ENCODE measurements at regions not wholly inside any gene's neighbourhood (a gene's known extent, or its start where the extent isn't known, plus 50 kb on each side); places are given as distances from the start of the nearest gene placed in this dataset.

- Histone ChIP-seq H3K4me1 (ENCODE audit: insufficient read depth, low read length) (peaks cover 9% of the 10 kb centered on the region), H3K9ac (ENCODE audit: low read length) (no peak overlapping the region), H3K36me3 (ENCODE audit: insufficient read depth, low read length) (no peaks in the 10 kb centered on the region), H3K27ac (ENCODE audit: low read depth, low read length) (no peak overlapping the region), H3K4me3 (ENCODE audit: low read depth in 1 of 2, low read length in 2 of 2) (no peak overlapping the region), H3K27me3 (ENCODE audit: control insufficient read depth in 1 of 2, insufficient read depth in 2 of 2, low read length in 2 of 2) (no peaks in the 10 kb centered on the region), H3K9me3 (ENCODE audit: low read length) (no peaks in the 10 kb centered on the region)
Measured at GRCh38 chr6:121499666-121500065, 64.2 kb downstream of the GJA1 start.

GRCh38 chr6:121503589-121503991 is 68.1 kb downstream of the GJA1 start:
- no peak overlapping the region for H3K27ac ChIP-seq (ENCODE audit: low read depth, low read length)
- H3K9ac ChIP-seq (ENCODE audit: low read length) = no peak overlapping the region
- no peak overlapping the region for H3K4me3 ChIP-seq (ENCODE audit: low read depth in 1 of 2, low read length in 2 of 2)
- no peaks in the 10 kb centered on the region for H3K9me3 ChIP-seq (ENCODE audit: low read length)
- no peaks in the 10 kb centered on the region for H3K36me3 ChIP-seq (ENCODE audit: insufficient read depth, low read length)
- no peaks in the 10 kb centered on the region for H3K27me3 ChIP-seq (ENCODE audit: control insufficient read depth in 1 of 2, insufficient read depth in 2 of 2, low read length in 2 of 2)
- peaks cover 9% of the 10 kb centered on the region for H3K4me1 ChIP-seq (ENCODE audit: insufficient read depth, low read length)

GRCh38 chr6:121504227-121504626 is 68.8 kb downstream of the GJA1 start:
- Histone ChIP-seq H3K36me3 (ENCODE audit: insufficient read depth, low read length) (no peaks in the 10 kb centered on the region), H3K27me3 (ENCODE audit: control insufficient read depth in 1 of 2, insufficient read depth in 2 of 2, low read length in 2 of 2) (no peaks in the 10 kb centered on the region), H3K4me3 (ENCODE audit: low read depth in 1 of 2, low read length in 2 of 2) (no peak overlapping the region), H3K27ac (ENCODE audit: low read depth, low read length) (no peak overlapping the region), H3K9ac (ENCODE audit: low read length) (no peak overlapping the region), H3K9me3 (ENCODE audit: low read length) (no peaks in the 10 kb centered on the region), H3K4me1 (ENCODE audit: insufficient read depth, low read length) (peaks cover 9% of the 10 kb centered on the region)

- Histone ChIP-seq H3K9me3 (ENCODE audit: low read length) (no peaks in the 10 kb centered on the region), H3K36me3 (ENCODE audit: insufficient read depth, low read length) (no peaks in the 10 kb centered on the region), H3K4me3 (ENCODE audit: low read depth in 1 of 2, low read length in 2 of 2) (no peak overlapping the region), H3K9ac (ENCODE audit: low read length) (no peak overlapping the region), H3K27ac (ENCODE audit: low read depth, low read length) (no peak overlapping the region), H3K27me3 (ENCODE audit: control insufficient read depth in 1 of 2, insufficient read depth in 2 of 2, low read length in 2 of 2) (no peaks in the 10 kb centered on the region), H3K4me1 (ENCODE audit: insufficient read depth, low read length) (peaks cover 9% of the 10 kb centered on the region)
Measured at GRCh38 chr6:121505284-121505683, 69.8 kb downstream of the GJA1 start.

- H3K36me3 ChIP-seq (ENCODE audit: insufficient read depth, low read length) = no peaks in the 10 kb centered on the region
- H3K27me3 ChIP-seq (ENCODE audit: control insufficient read depth in 1 of 2, insufficient read depth in 2 of 2, low read length in 2 of 2) = no peaks in the 10 kb centered on the region
- no peak overlapping the region for H3K27ac ChIP-seq (ENCODE audit: low read depth, low read length)
- H3K4me3 ChIP-seq (ENCODE audit: low read depth in 1 of 2, low read length in 2 of 2) = no peak overlapping the region
- peaks cover 9% of the 10 kb centered on the region for H3K4me1 ChIP-seq (ENCODE audit: insufficient read depth, low read length)
- no peak overlapping the region for H3K9ac ChIP-seq (ENCODE audit: low read length)
- H3K9me3 ChIP-seq (ENCODE audit: low read length) = no peaks in the 10 kb centered on the region
Measured at GRCh38 chr6:121506761-121507754, 71.6 kb downstream of the GJA1 start.

- H3K4me1 ChIP-seq (ENCODE audit: insufficient read depth, low read length) = no peaks in the 10 kb centered on the region
- no peaks in the 10 kb centered on the region for H3K27me3 ChIP-seq (ENCODE audit: control insufficient read depth in 1 of 2, insufficient read depth in 2 of 2, low read length in 2 of 2)
- no peaks in the 10 kb centered on the region for H3K36me3 ChIP-seq (ENCODE audit: insufficient read depth, low read length)
- H3K4me3 ChIP-seq (ENCODE audit: low read depth in 1 of 2, low read length in 2 of 2) = no peak overlapping the region
- no peaks in the 10 kb centered on the region for H3K9me3 ChIP-seq (ENCODE audit: low read length)
- H3K27ac ChIP-seq (ENCODE audit: low read depth, low read length) = no peak overlapping the region
- H3K9ac ChIP-seq (ENCODE audit: low read length) = no peak overlapping the region
Measured at GRCh38 chr6:121510568-121511177, 75.2 kb downstream of the GJA1 start.

GRCh38 chr6:121515630-121516265 is 80.3 kb downstream of the GJA1 start:
- H3K4me3 ChIP-seq (ENCODE audit: low read depth in 1 of 2, low read length in 2 of 2) = no peak overlapping the region
- no peaks in the 10 kb centered on the region for H3K9me3 ChIP-seq (ENCODE audit: low read length)
- H3K36me3 ChIP-seq (ENCODE audit: insufficient read depth, low read length) = no peaks in the 10 kb centered on the region
- no peak overlapping the region for H3K9ac ChIP-seq (ENCODE audit: low read length)
- H3K4me1 ChIP-seq (ENCODE audit: insufficient read depth, low read length) = no peaks in the 10 kb centered on the region
- no peak overlapping the region for H3K27ac ChIP-seq (ENCODE audit: low read depth, low read length)
- H3K27me3 ChIP-seq (ENCODE audit: control insufficient read depth in 1 of 2, insufficient read depth in 2 of 2, low read length in 2 of 2) = no peaks in the 10 kb centered on the region

- H3K36me3 ChIP-seq (ENCODE audit: insufficient read depth, low read length) = no peaks in the 10 kb centered on the region
- no peak overlapping the region for H3K4me3 ChIP-seq (ENCODE audit: low read depth in 1 of 2, low read length in 2 of 2)
- H3K27ac ChIP-seq (ENCODE audit: low read depth, low read length) = no peak overlapping the region
Measured at GRCh38 chr6:121516331-121516730, 80.9 kb downstream of the GJA1 start.

GRCh38 chr6:121520337-121521163 is 85.1 kb downstream of the GJA1 start:
- Histone ChIP-seq H3K4me1 (ENCODE audit: insufficient read depth, low read length) (peaks cover 22% of the 10 kb centered on the region), H3K27me3 (ENCODE audit: control insufficient read depth in 1 of 2, insufficient read depth in 2 of 2, low read length in 2 of 2) (no peaks in the 10 kb centered on the region), H3K27ac (ENCODE audit: low read depth, low read length) (no peak overlapping the region), H3K9ac (ENCODE audit: low read length) (no peak overlapping the region), H3K4me3 (ENCODE audit: low read depth in 1 of 2, low read length in 2 of 2) (no peak overlapping the region), H3K36me3 (ENCODE audit: insufficient read depth, low read length) (no peaks in the 10 kb centered on the region), H3K9me3 (ENCODE audit: low read length) (no peaks in the 10 kb centered on the region)

More at GRCh38 chr6:121516331-121516730, 80.9 kb downstream of the GJA1 start:
- no peaks in the 10 kb centered on the region for H3K27me3 ChIP-seq (ENCODE audit: control insufficient read depth in 1 of 2, insufficient read depth in 2 of 2, low read length in 2 of 2)
- H3K4me1 ChIP-seq (ENCODE audit: insufficient read depth, low read length) = no peaks in the 10 kb centered on the region
- H3K9me3 ChIP-seq (ENCODE audit: low read length) = no peaks in the 10 kb centered on the region
- H3K9ac ChIP-seq (ENCODE audit: low read length) = no peak overlapping the region

- no peak overlapping the region for H3K9ac ChIP-seq (ENCODE audit: low read length)
- no peak overlapping the region for H3K27ac ChIP-seq (ENCODE audit: low read depth, low read length)
- no peaks in the 10 kb centered on the region for H3K9me3 ChIP-seq (ENCODE audit: low read length)
- no peaks in the 10 kb centered on the region for H3K36me3 ChIP-seq (ENCODE audit: insufficient read depth, low read length)
- no peak overlapping the region for H3K4me3 ChIP-seq (ENCODE audit: low read depth in 1 of 2, low read length in 2 of 2)
- peaks cover 24% of the 10 kb centered on the region for H3K4me1 ChIP-seq (ENCODE audit: insufficient read depth, low read length)
- H3K27me3 ChIP-seq (ENCODE audit: control insufficient read depth in 1 of 2, insufficient read depth in 2 of 2, low read length in 2 of 2) = no peaks in the 10 kb centered on the region
Measured at GRCh38 chr6:121521164-121521555, 85.7 kb downstream of the GJA1 start.

GRCh38 chr6:121522265-121522664 is 86.8 kb downstream of the GJA1 start:
- H3K27me3 ChIP-seq (ENCODE audit: control insufficient read depth in 1 of 2, insufficient read depth in 2 of 2, low read length in 2 of 2) = no peaks in the 10 kb centered on the region
- H3K9ac ChIP-seq (ENCODE audit: low read length) = no peak overlapping the region
- no peaks in the 10 kb centered on the region for H3K36me3 ChIP-seq (ENCODE audit: insufficient read depth, low read length)
- no peak overlapping the region for H3K4me3 ChIP-seq (ENCODE audit: low read depth in 1 of 2, low read length in 2 of 2)
- no peaks in the 10 kb centered on the region for H3K9me3 ChIP-seq (ENCODE audit: low read length)
- no peak overlapping the region for H3K27ac ChIP-seq (ENCODE audit: low read depth, low read length)
- peaks cover 32% of the 10 kb centered on the region for H3K4me1 ChIP-seq (ENCODE audit: insufficient read depth, low read length)

Data from muscle layer of colon (tissue), 2 donors.